H9 (cell line): ENCODE measurements at regions not wholly inside any gene's neighbourhood (a gene's known extent, or its start where the extent isn't known, plus 50 kb on each side); places are given as distances from the start of the nearest gene placed in this dataset.

Source experiments
- DNase-seq: peaks from one replicate; pipeline ENCODE4 v3.0.0-alpha.2; 2017
- H2AFZ ChIP-seq: one replicate; pipeline ENCODE4 v1.6.1; 2013; ENCODE audit warnings: mild to moderate bottlenecking, low read length, control low read depth, moderate library complexity
- H2AK5ac ChIP-seq: 2 replicates; pipeline ENCODE4 v1.6.1; 2013; ENCODE audit warnings: low read length, control low read depth, mixed read lengths; ENCODE audit not compliant: insufficient read length
- H2BK120ac ChIP-seq: one replicate; pipeline ENCODE4 v1.6.1; 2013; ENCODE audit warnings: low read depth, mild to moderate bottlenecking, low read length, control low read depth, inconsistent platforms; ENCODE audit not compliant: poor library complexity, severe bottlenecking
- H2BK12ac ChIP-seq: 2 replicates; pipeline ENCODE4 v1.6.1; 2013; ENCODE audit warnings: low read length, control low read depth, mixed read lengths, low read depth; ENCODE audit not compliant: insufficient read length
- H2BK15ac ChIP-seq: 2 replicates; pipeline ENCODE4 v1.6.1; 2013; ENCODE audit warnings: low read depth, low read length, control low read depth
- H2BK20ac ChIP-seq: one replicate; pipeline ENCODE4 v1.6.1; 2013; ENCODE audit warnings: low read depth, mild to moderate bottlenecking, low read length, control low read depth, inconsistent platforms; ENCODE audit not compliant: poor library complexity, severe bottlenecking
- H2BK5ac ChIP-seq: 2 replicates; pipeline ENCODE4 v1.6.1; 2013; ENCODE audit warnings: low read length, control low read depth, mixed read lengths; ENCODE audit not compliant: insufficient read length
- H3K14ac ChIP-seq: 2 replicates; pipeline ENCODE4 v1.6.1; 2013; ENCODE audit warnings: low read length, control low read depth; ENCODE audit not compliant: insufficient read depth
- H3K18ac ChIP-seq: 2 replicates; pipeline ENCODE4 v1.6.1; 2013; ENCODE audit warnings: low read depth, mild to moderate bottlenecking, mixed read lengths, low read length, control low read depth; ENCODE audit not compliant: insufficient read length
- H3K23ac ChIP-seq: 2 replicates; pipeline ENCODE4 v1.6.1; 2013; ENCODE audit warnings: low read length, control low read depth, mixed read lengths, low read depth; ENCODE audit not compliant: insufficient read length
- H3K23me2 ChIP-seq: 2 replicates; pipeline ENCODE4 v1.6.1; 2013; ENCODE audit warnings: low read depth, mild to moderate bottlenecking, mixed read lengths, low read length, control low read depth; ENCODE audit not compliant: insufficient read length, poor library complexity, severe bottlenecking
- H3K27ac ChIP-seq: 2 replicates; pipeline ENCODE4 v1.5.1; 2013; ENCODE audit warnings: low read length, control low read depth, mixed read lengths, low read depth; ENCODE audit not compliant: insufficient read length
- H3K27me3 ChIP-seq: 2 replicates; pipeline ENCODE4 v1.6.1; 2013; ENCODE audit warnings: low read length, control low read depth, inconsistent platforms; ENCODE audit not compliant: insufficient read depth
- H3K4ac ChIP-seq: 2 replicates; pipeline ENCODE4 v1.6.1; 2013; ENCODE audit warnings: low read depth, mild to moderate bottlenecking, control low read depth, inconsistent platforms, low read length, moderate library complexity
- H3K4me1 ChIP-seq: 2 replicates; pipeline ENCODE4 v1.6.1; 2013; ENCODE audit warnings: low read length, control low read depth, inconsistent platforms; ENCODE audit not compliant: insufficient read depth
- H3K4me2 ChIP-seq: 2 replicates; pipeline ENCODE4 v1.6.1; 2013; ENCODE audit warnings: low read length, control low read depth, mixed read lengths; ENCODE audit not compliant: insufficient read length, insufficient read depth
- H3K56ac ChIP-seq: 2 replicates; pipeline ENCODE4 v1.6.1; 2013; ENCODE audit warnings: low read depth, mild to moderate bottlenecking, mixed read lengths, low read length, control low read depth; ENCODE audit not compliant: insufficient read length
- H3K79me1 ChIP-seq: 2 replicates; pipeline ENCODE4 v1.6.1; 2013; ENCODE audit warnings: low read depth, mild to moderate bottlenecking, moderate library complexity, low read length, control low read depth, inconsistent platforms; ENCODE audit not compliant: insufficient read depth, poor library complexity, severe bottlenecking
- H3K79me2 ChIP-seq: 2 replicates; pipeline ENCODE4 v1.6.1; 2013; ENCODE audit warnings: low read length, control low read depth, inconsistent platforms; ENCODE audit not compliant: insufficient read depth
- H3K9ac ChIP-seq: 2 replicates; pipeline ENCODE4 v1.6.1; 2013; ENCODE audit warnings: low read length, control low read depth, mixed read lengths; ENCODE audit not compliant: insufficient read length; ENCODE audit errors: extremely low read depth
- H3K9me3 ChIP-seq: one replicate; pipeline ENCODE4 v1.6.1; 2013; ENCODE audit warnings: low read depth, low read length, inconsistent platforms; ENCODE audit not compliant: control insufficient read depth
- H3T11ph ChIP-seq: one replicate; pipeline ENCODE4 v1.6.1; 2013; ENCODE audit warnings: mild to moderate bottlenecking, low read length, control low read depth, inconsistent platforms
- H4K20me1 ChIP-seq: one replicate; pipeline ENCODE4 v1.6.1; 2013; ENCODE audit not compliant: control insufficient read depth, insufficient read length, insufficient read depth
- H4K5ac ChIP-seq: 2 replicates; pipeline ENCODE4 v1.6.1; 2013; ENCODE audit warnings: low read depth, mild to moderate bottlenecking, mixed read lengths, low read length, control low read depth; ENCODE audit not compliant: insufficient read length
- H4K8ac ChIP-seq: replicated peaks from 2 replicates; pipeline ENCODE4 v1.6.1; 2013; ENCODE audit warnings: low read length, control low read depth, mixed read lengths, low read depth; ENCODE audit not compliant: insufficient read length
- H4K91ac ChIP-seq: 2 replicates; pipeline ENCODE4 v1.6.1; 2013; ENCODE audit warnings: low read depth, mild to moderate bottlenecking, moderate library complexity, mixed read lengths, low read length, control low read depth; ENCODE audit not compliant: insufficient read length
- H3K27ac Mint-ChIP-seq, 3 experiments: 2 replicates in 2 of 3; 3 replicates in 1 of 3; pipeline ENCODE4 v1.8.0; 2020 to 2021; ENCODE audit warnings: mixed read lengths in 3 of 3, mild to moderate bottlenecking in 1 of 3, moderate library complexity in 1 of 3
- H3K27me3 Mint-ChIP-seq: 2 replicates; pipeline ENCODE4 v1.8.0; 2021; ENCODE audit warnings: low read depth, mild to moderate bottlenecking, moderate library complexity, mixed read lengths
- H3K36me3 Mint-ChIP-seq, 3 experiments: 2 replicates in 2 of 3; 3 replicates in 1 of 3; pipeline ENCODE4 v1.8.0; 2020 to 2021; ENCODE audit warnings: low read depth in 3 of 3, mixed read lengths in 3 of 3; ENCODE audit not compliant: insufficient read depth in 1 of 3
- H3K4me1 Mint-ChIP-seq, 2 experiments: 2 replicates each; pipeline ENCODE4 v1.8.0; 2020; ENCODE audit warnings: mixed read lengths in 2 of 2
- H3K4me3 Mint-ChIP-seq, 2 experiments: 2 replicates in 1 of 2; 3 replicates in 1 of 2; pipeline ENCODE4 v1.8.0; 2020 to 2021; ENCODE audit warnings: mild to moderate bottlenecking in 2 of 2, mixed read lengths in 2 of 2, moderate library complexity in 1 of 2
- H3K9me3 Mint-ChIP-seq, 2 experiments: 2 replicates in 1 of 2; 3 replicates in 1 of 2; pipeline ENCODE4 v1.8.0; 2020; ENCODE audit warnings: mild to moderate bottlenecking in 2 of 2, mixed read lengths in 2 of 2, moderate library complexity in 1 of 2
- WGBS: extraction: QIAGEN DNeasy Blood & Tissue Kit; methylation state at CpG from one replicate; pipeline ENCODE4 v1.1.7; 2013; ENCODE audit warnings: missing lambda C conversion rate, low lambda C conversion rate, mixed read lengths; ENCODE audit not compliant: insufficient read length; ENCODE audit errors: extremely low coverage; 5-methylcytosine and 5-hydroxymethylcytosine counted together
- TF ChIP-seq, protein P1 (sequence below): fragments of 200-600 bp; sonication (generic); conservative IDR thresholded peaks from 3 replicates; pipeline ENCODE4 v1.8.0; 2021; ENCODE audit warnings: antibody characterized with exemption, mild to moderate bottlenecking

DNA sequence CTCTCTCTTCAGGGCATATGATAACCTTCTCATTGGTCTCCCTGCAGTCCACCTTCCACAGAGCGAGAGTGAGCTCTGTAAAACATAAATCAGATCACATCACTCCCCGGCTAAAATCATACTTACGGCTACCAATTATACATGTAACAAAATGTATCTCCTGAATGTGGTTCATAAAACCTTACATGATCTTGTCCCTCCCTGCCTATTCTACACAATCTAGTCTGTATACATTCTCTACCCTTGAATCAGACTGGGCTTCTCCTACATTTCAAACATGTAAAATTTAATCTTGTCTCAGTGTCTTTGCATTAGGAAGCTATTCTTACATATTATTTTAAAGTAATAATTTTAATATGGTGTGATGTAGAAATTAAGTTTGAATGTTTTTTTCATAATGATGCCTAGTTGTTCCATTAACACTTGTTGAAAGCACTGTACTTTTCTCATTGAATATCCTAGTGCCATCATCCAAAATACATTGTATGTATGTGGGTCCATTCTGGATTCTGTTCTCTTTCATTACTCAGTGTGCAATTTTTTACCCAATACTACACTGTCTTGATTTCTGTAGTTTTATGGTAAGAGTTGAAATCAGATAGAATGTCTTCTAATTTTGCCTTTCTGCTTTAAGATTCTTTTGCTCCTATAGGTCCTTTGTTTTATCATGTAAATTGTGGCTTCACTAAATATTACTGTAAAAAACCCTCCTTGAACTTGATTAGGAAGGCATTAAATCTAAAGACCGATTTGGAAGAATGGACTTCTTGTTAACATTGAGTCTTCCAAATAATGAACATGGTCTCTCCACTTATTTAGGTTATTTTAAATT is 403.3 kb upstream of the EPHA7 start:
- H3K4me3 Mint-ChIP-seq = no peak overlapping the region
- no peak overlapping the region for H3K23ac ChIP-seq
- H2BK20ac ChIP-seq = no peak overlapping the region
- no peaks in the 10 kb centered on the region for H4K20me1 ChIP-seq
- no peak overlapping the region for H3K14ac ChIP-seq
- H2BK15ac ChIP-seq = no peak overlapping the region
- H4K5ac ChIP-seq = no peak overlapping the region
- H4K8ac ChIP-seq = no peak overlapping the region
- no peak overlapping the region for H3K9ac ChIP-seq
- no peak overlapping the region for H3K56ac ChIP-seq
- H3K4me1 Mint-ChIP-seq = peaks cover 32 to 34% of the 10 kb centered on the region in 2 experiments
- no peak overlapping the region for H3K4me2 ChIP-seq
- no peak overlapping the region for H2BK120ac ChIP-seq
- no peaks in the 10 kb centered on the region for H3K79me2 ChIP-seq
- no peaks in the 10 kb centered on the region for H3K27me3 ChIP-seq
- H3K79me1 ChIP-seq = no peaks in the 10 kb centered on the region
- no peaks in the 10 kb centered on the region; the same call in 1 of the 2 replicates for H3K4me1 ChIP-seq
- no peak overlapping the region for H2AK5ac ChIP-seq
- H3K4ac ChIP-seq = no peak overlapping the region
- H3K9me3 ChIP-seq = no peaks in the 10 kb centered on the region
- H2BK5ac ChIP-seq = no peak overlapping the region
- no peak for DNase-seq
- TF ChIP-seq, protein P1, sequence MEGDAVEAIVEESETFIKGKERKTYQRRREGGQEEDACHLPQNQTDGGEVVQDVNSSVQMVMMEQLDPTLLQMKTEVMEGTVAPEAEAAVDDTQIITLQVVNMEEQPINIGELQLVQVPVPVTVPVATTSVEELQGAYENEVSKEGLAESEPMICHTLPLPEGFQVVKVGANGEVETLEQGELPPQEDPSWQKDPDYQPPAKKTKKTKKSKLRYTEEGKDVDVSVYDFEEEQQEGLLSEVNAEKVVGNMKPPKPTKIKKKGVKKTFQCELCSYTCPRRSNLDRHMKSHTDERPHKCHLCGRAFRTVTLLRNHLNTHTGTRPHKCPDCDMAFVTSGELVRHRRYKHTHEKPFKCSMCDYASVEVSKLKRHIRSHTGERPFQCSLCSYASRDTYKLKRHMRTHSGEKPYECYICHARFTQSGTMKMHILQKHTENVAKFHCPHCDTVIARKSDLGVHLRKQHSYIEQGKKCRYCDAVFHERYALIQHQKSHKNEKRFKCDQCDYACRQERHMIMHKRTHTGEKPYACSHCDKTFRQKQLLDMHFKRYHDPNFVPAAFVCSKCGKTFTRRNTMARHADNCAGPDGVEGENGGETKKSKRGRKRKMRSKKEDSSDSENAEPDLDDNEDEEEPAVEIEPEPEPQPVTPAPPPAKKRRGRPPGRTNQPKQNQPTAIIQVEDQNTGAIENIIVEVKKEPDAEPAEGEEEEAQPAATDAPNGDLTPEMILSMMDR = no peak
- H3K23me2 ChIP-seq = no peaks in the 10 kb centered on the region
- no peak overlapping the region for H2BK12ac ChIP-seq
- peaks cover 0 to 3% of the 10 kb centered on the region in 2 experiments; a peak in 1 of 5 replicates for H3K9me3 Mint-ChIP-seq
- no peak overlapping the region for H3K18ac ChIP-seq
- H3K36me3 Mint-ChIP-seq = peaks cover 5 to 39% (median 28%) of the 10 kb centered on the region in 3 experiments
- H3K27me3 Mint-ChIP-seq = peaks cover 3% of the 10 kb centered on the region; the same call in 1 of the 2 replicates
- H3T11ph ChIP-seq = no peak overlapping the region
- no peak overlapping the region for H2AFZ ChIP-seq
- H4K91ac ChIP-seq = no peak overlapping the region
- no CpG with 5 or more reads among the region's 4 CpGs for WGBS
- H3K27ac Mint-ChIP-seq = peak overlapping the region in 1 of 3 experiments; percentile 48; a peak in 3 of 7 replicates
- H3K27ac ChIP-seq = no peak overlapping the region
